ENCODE measurements at regions not wholly inside any gene's neighbourhood (a gene's known extent, or its start where the extent isn't known, plus 50 kb on each side); places are given as distances from the start of the nearest gene placed in this dataset.

- H2AFZ ChIP-seq (ENCODE audit: low read length): no peak overlapping the region
- H3K9me3 ChIP-seq (ENCODE audit: low read length): peaks cover 14% of the 10 kb centered on the region
- no peaks in the 10 kb centered on the region for H3K27me3 ChIP-seq (ENCODE audit: low read length)
- no peak overlapping the region for H3K4me3 ChIP-seq (ENCODE audit: low read length)
- H3K9me2 ChIP-seq (replicated peaks; ENCODE audit: insufficient read depth, low read length): no peaks in the 10 kb centered on the region
- H3K9ac ChIP-seq (ENCODE audit: low read length): no peak overlapping the region
- no peaks in the 10 kb centered on the region for H4K20me1 ChIP-seq (ENCODE audit: insufficient read depth, low read depth, low read length)
- no peak overlapping the region for H3K27ac ChIP-seq (ENCODE audit: low read length)
- no peak overlapping the region for H3K4me2 ChIP-seq (ENCODE audit: low read depth, low read length, poor library complexity, severe bottlenecking)
- H3K79me2 ChIP-seq (ENCODE audit: low read length): no peaks in the 10 kb centered on the region
- no peaks in the 10 kb centered on the region for H3K36me3 ChIP-seq (ENCODE audit: insufficient read depth, low read length)
- no peak for DNase-seq
- no peaks in the 10 kb centered on the region for H3K4me1 ChIP-seq (ENCODE audit: low read length)
Observed at GRCh38 chr10:24152270-24152669, 56.7 kb upstream of the KIAA1217 start.

DNA sequence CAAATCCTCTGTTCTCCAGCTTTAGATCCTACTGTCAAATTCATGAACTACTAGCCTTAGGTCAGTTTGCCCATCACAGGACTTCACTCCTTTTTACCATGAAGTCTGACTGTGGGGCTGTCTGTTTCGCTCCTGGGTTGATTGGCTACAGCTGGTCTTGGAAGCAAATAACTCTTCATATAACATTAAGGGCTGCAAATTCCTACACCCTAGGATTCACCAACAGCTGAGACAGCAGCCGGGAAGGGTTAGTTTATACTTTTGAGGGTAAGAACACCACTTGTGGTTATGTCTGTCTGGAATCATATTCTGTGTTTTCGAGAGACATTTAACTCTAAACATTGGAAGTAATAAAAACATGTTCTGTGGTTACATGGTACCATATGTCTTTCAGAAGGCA lies 55.9 kb upstream of the KIAA1217 start:
- no peak overlapping the region for H3K9ac ChIP-seq (ENCODE audit: low read length)
- no peak overlapping the region for H2AFZ ChIP-seq (ENCODE audit: low read length)
- no peaks in the 10 kb centered on the region for H3K36me3 ChIP-seq (ENCODE audit: insufficient read depth, low read length)
- no peak overlapping the region for H3K4me2 ChIP-seq (ENCODE audit: low read depth, low read length, poor library complexity, severe bottlenecking)
- no peaks in the 10 kb centered on the region for H3K79me2 ChIP-seq (ENCODE audit: low read length)
- no peak overlapping the region for H3K4me3 ChIP-seq (ENCODE audit: low read length)
- no peaks in the 10 kb centered on the region for H3K9me2 ChIP-seq (replicated peaks; ENCODE audit: insufficient read depth, low read length)
- no peaks in the 10 kb centered on the region for H3K27me3 ChIP-seq (ENCODE audit: low read length)
- no peaks in the 10 kb centered on the region for H3K4me1 ChIP-seq (ENCODE audit: low read length)
- peaks cover 19% of the 10 kb centered on the region for H3K9me3 ChIP-seq (ENCODE audit: low read length)
- no peak overlapping the region for H3K27ac ChIP-seq (ENCODE audit: low read length)
- no peaks in the 10 kb centered on the region for H4K20me1 ChIP-seq (ENCODE audit: insufficient read depth, low read depth, low read length)
- DNase-seq: no peak

DNA sequence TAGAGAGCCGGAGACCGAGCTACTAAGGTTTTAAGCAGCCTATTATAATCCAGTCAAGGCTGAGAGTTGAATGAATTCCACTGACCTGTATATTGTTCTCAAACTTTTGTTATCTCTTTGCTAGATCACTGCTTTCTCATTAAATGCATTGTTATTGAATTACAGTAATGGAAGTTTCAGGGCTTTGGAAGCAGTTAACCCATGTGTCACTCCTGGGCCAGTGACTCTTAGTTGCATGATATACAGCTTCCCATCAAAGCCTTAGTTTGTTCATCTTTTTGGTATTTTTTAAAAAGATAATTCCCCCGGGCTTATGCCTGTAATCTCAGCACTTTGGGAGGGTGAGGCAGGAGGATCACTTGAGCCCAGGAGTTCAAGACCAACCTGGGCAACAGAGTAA lies 55.4 kb upstream of the KIAA1217 start:
- Histone ChIP-seq H3K9me3 (ENCODE audit: low read length) (peaks cover 16% of the 10 kb centered on the region), H3K27ac (ENCODE audit: low read length) (no peak overlapping the region), H4K20me1 (ENCODE audit: insufficient read depth, low read depth, low read length) (no peaks in the 10 kb centered on the region), H3K36me3 (ENCODE audit: insufficient read depth, low read length) (no peaks in the 10 kb centered on the region), H3K4me1 (ENCODE audit: low read length) (no peaks in the 10 kb centered on the region), H3K27me3 (ENCODE audit: low read length) (no peaks in the 10 kb centered on the region), H2AFZ (ENCODE audit: low read length) (no peak overlapping the region), H3K4me2 (ENCODE audit: low read depth, low read length, poor library complexity, severe bottlenecking) (no peak overlapping the region), H3K9ac (ENCODE audit: low read length) (no peak overlapping the region), H3K9me2 (replicated peaks; ENCODE audit: insufficient read depth, low read length) (no peaks in the 10 kb centered on the region), H3K79me2 (ENCODE audit: low read length) (no peaks in the 10 kb centered on the region), H3K4me3 (ENCODE audit: low read length) (no peak overlapping the region)
- no peak for DNase-seq

DNA sequence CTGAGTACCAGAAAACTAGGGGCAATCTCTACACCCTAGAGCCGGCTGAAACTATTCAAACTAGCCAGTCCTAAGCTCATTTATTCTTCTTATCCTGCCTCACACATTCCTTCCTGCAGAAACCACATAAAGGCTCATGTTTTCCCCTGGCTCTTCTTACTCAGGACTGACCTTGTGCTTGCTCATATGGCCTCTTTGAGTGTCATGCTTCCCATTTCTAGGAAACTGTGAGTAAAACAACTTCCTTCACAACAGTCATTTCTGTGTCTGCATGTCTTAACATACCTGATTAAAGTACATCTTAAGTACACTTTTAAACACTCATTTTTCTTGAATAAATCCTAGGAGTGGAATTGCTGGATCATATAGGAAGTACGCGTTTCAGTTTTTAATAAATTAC lies 52.3 kb upstream of the KIAA1217 start:
- Histone ChIP-seq H3K79me2 (ENCODE audit: low read length) (no peaks in the 10 kb centered on the region), H3K9me3 (ENCODE audit: low read length) (peaks cover 10% of the 10 kb centered on the region), H4K20me1 (ENCODE audit: insufficient read depth, low read depth, low read length) (no peaks in the 10 kb centered on the region), H3K27me3 (ENCODE audit: low read length) (no peaks in the 10 kb centered on the region), H3K4me2 (ENCODE audit: low read depth, low read length, poor library complexity, severe bottlenecking) (no peak overlapping the region), H3K9ac (ENCODE audit: low read length) (no peak overlapping the region), H3K4me3 (ENCODE audit: low read length) (no peak overlapping the region), H3K4me1 (ENCODE audit: low read length) (no peaks in the 10 kb centered on the region), H3K27ac (ENCODE audit: low read length) (no peak overlapping the region), H3K9me2 (replicated peaks; ENCODE audit: insufficient read depth, low read length) (no peaks in the 10 kb centered on the region), H3K36me3 (ENCODE audit: insufficient read depth, low read length) (no peaks in the 10 kb centered on the region), H2AFZ (ENCODE audit: low read length) (no peak overlapping the region)
- DNase-seq: no peak

DNA sequence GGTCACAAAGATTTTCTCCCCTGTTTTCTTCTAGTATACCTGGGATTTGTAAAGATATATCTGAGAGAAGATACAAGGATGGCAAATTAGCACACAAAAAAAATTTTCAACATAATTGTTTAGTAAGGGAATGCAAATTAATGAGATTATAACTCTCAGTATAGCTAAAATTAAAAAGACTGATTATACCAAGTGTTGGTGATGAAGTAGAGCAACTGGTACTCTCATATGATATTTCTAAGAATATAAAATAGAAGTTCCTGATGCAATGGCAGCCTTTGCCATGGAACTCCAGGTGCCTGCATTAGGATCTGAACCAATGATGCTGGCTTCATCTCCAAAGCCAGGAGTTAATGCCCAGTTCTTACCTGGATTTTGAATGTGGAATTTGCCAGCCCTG lies 51.4 kb upstream of the KIAA1217 start:
- no peaks in the 10 kb centered on the region for H3K36me3 ChIP-seq (ENCODE audit: insufficient read depth, low read length)
- no peak overlapping the region for H2AFZ ChIP-seq (ENCODE audit: low read length)
- DNase-seq: no peak
- H3K9ac ChIP-seq (ENCODE audit: low read length): no peak overlapping the region
- H3K79me2 ChIP-seq (ENCODE audit: low read length): no peaks in the 10 kb centered on the region
- no peak overlapping the region for H3K27ac ChIP-seq (ENCODE audit: low read length)
- no peak overlapping the region for H3K4me3 ChIP-seq (ENCODE audit: low read length)
- peaks cover 16% of the 10 kb centered on the region; the same call in 1 of the 2 replicates for H3K9me3 ChIP-seq (ENCODE audit: low read length)
- H4K20me1 ChIP-seq (ENCODE audit: insufficient read depth, low read depth, low read length): no peaks in the 10 kb centered on the region
- no peaks in the 10 kb centered on the region for H3K4me1 ChIP-seq (ENCODE audit: low read length)
- no peaks in the 10 kb centered on the region for H3K27me3 ChIP-seq (ENCODE audit: low read length)
- no peaks in the 10 kb centered on the region for H3K9me2 ChIP-seq (replicated peaks; ENCODE audit: insufficient read depth, low read length)
- H3K4me2 ChIP-seq (ENCODE audit: low read depth, low read length, poor library complexity, severe bottlenecking): no peak overlapping the region

Data from Karpas-422 (cell line).